B cell (primary cell): ENCODE measurements at regions not wholly inside any gene's neighbourhood (a gene's known extent, or its start where the extent isn't known, plus 50 kb on each side); places are given as distances from the start of the nearest gene placed in this dataset.
"Not testable (repeated sequence)": the region's sequence is repeated elsewhere in the genome, so short reads cannot be mapped to it uniquely, and the experiment has no call there.

Source experiments
- EZH2 ChIP-seq: IDR thresholded peaks from 2 replicates; pipeline ENCODE4 v1.6.1; 2012; ENCODE audit warnings: borderline replicate concordance, low read depth, mild to moderate bottlenecking, moderate library complexity, low read length; ENCODE audit not compliant: insufficient read depth, poor library complexity, severe bottlenecking
- TF ChIP-seq, protein P1 (sequence below): fragments of 200-600 bp; IDR thresholded peaks from one replicate; pipeline ENCODE4 v1.8.0; 2022; ENCODE audit warnings: antibody characterized with exemption, mild to moderate bottlenecking

GRCh38 chr7:55705728-55706450 lies 133.6 kb upstream of the VOPP1 start:
- TF ChIP-seq, protein P1, sequence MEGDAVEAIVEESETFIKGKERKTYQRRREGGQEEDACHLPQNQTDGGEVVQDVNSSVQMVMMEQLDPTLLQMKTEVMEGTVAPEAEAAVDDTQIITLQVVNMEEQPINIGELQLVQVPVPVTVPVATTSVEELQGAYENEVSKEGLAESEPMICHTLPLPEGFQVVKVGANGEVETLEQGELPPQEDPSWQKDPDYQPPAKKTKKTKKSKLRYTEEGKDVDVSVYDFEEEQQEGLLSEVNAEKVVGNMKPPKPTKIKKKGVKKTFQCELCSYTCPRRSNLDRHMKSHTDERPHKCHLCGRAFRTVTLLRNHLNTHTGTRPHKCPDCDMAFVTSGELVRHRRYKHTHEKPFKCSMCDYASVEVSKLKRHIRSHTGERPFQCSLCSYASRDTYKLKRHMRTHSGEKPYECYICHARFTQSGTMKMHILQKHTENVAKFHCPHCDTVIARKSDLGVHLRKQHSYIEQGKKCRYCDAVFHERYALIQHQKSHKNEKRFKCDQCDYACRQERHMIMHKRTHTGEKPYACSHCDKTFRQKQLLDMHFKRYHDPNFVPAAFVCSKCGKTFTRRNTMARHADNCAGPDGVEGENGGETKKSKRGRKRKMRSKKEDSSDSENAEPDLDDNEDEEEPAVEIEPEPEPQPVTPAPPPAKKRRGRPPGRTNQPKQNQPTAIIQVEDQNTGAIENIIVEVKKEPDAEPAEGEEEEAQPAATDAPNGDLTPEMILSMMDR: not testable (repeated sequence)
- not testable (repeated sequence) for TF ChIP-seq EZH2
